ENCODE measurements at regions not wholly inside any gene's neighbourhood (a gene's known extent, or its start where the extent isn't known, plus 50 kb on each side); places are given as distances from the start of the nearest gene placed in this dataset.

- H3K4me3 ChIP-seq (ENCODE audit: low read depth, low read length) = no peak overlapping the region
- FAIRE-seq (peak; percentile 70), DNase-seq (ENCODE audit: low read depth) (no peak)
- H3K27me3 ChIP-seq (ENCODE audit: control insufficient read depth, insufficient read depth, low read length) = no peaks in the 10 kb centered on the region
- H3K36me3 ChIP-seq (ENCODE audit: control insufficient read depth, insufficient read depth, low read length) = no peaks in the 10 kb centered on the region
- no peak for TF ChIP-seq CTCF (IDR thresholded peaks at IDR 0.05; ENCODE audit: insufficient read depth, low read length, severe bottlenecking)
Measured at GRCh38 chr4:165677081-165677480, 196.0 kb upstream of the TLL1 start.

GRCh38 chr4:165678236-165678935, 194.7 kb upstream of the TLL1 start:
- TF ChIP-seq CTCF (IDR thresholded peaks at IDR 0.05; ENCODE audit: insufficient read depth, low read length, severe bottlenecking) = no peak
- Histone ChIP-seq H3K36me3 (ENCODE audit: control insufficient read depth, insufficient read depth, low read length) (no peaks in the 10 kb centered on the region), H3K4me3 (ENCODE audit: low read depth, low read length) (no peak overlapping the region), H3K27me3 (ENCODE audit: control insufficient read depth, insufficient read depth, low read length) (no peaks in the 10 kb centered on the region)
- DNase-seq (ENCODE audit: low read depth) = no peak
- FAIRE-seq = no peak

DNA sequence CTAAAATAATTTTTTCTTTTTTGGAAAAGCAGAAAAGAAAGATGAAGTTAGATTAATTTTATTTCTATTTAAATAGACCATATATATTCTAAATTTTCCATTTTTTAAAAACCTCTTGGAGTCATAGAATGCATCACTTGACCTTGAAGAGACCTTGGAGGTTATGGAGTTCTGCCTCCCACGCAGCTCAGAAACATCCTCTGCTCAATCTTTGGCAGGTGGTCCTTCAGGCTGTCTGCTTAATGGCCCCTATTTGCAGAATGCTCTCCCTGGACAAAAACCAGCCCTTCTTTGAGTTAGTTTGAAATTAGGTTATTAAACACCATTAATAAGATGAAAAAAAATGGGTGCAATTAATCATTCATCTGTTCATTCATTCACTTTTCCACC, 194.1 kb upstream of the TLL1 start:
- H3K4me3 ChIP-seq (ENCODE audit: low read depth, low read length) = no peak overlapping the region
- TF ChIP-seq CTCF (IDR thresholded peaks at IDR 0.05; ENCODE audit: insufficient read depth, low read length, severe bottlenecking) = no peak
- DNase-seq (ENCODE audit: low read depth) = no peak
- H3K36me3 ChIP-seq (ENCODE audit: control insufficient read depth, insufficient read depth, low read length) = no peaks in the 10 kb centered on the region
- H3K27me3 ChIP-seq (ENCODE audit: control insufficient read depth, insufficient read depth, low read length) = no peaks in the 10 kb centered on the region
- no peak for FAIRE-seq

DNA sequence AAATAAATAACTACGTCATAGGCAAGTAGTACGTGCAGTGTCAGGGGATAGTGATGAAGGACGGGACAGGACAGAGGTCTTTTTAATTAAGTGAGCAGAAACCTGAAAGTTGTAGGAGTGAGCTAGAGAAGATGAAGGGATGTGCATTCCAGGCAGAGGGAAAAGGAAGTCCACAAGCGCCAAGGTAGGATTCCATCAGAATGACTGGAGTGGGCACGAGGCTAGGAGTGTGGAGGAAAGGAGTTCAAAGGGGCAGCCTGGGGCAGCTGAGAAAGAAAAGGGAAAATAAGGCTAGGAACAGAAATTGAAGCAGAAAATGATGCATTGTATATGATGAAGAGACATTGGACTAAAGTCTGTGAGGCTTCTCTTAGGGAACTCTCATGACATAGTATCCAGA, 192.2 kb upstream of the TLL1 start:
- DNase-seq (ENCODE audit: low read depth) = no peak
- no peak for TF ChIP-seq CTCF (IDR thresholded peaks at IDR 0.05; ENCODE audit: insufficient read depth, low read length, severe bottlenecking)
- FAIRE-seq = no peak
- no peaks in the 10 kb centered on the region for H3K27me3 ChIP-seq (ENCODE audit: control insufficient read depth, insufficient read depth, low read length)
- no peaks in the 10 kb centered on the region for H3K36me3 ChIP-seq (ENCODE audit: control insufficient read depth, insufficient read depth, low read length)
- H3K4me3 ChIP-seq (ENCODE audit: low read depth, low read length) = no peak overlapping the region

DNA sequence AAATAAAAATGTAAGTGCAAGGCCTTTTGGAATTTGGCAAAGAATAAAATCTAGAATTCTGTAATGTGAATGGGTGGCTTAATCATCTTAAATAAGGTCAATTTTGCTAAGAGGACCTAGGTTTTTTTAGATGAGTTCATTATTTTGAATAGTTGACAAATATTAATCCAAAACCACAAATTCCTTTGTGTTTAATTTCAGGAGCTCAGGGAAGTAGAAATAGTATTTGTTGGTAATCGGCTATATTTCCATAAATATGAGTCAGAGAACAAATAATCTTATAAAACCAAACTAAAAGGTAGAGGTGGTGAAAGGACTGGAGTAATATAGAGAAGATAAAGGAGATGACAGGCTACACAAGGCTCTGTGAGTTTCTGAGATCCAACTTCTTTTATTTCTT, 190.4 kb upstream of the TLL1 start:
- DNase-seq (ENCODE audit: low read depth) = peak; percentile 76

More for the DNA sequence above, 190.4 kb upstream of the TLL1 start:
- no peak for TF ChIP-seq CTCF (IDR thresholded peaks at IDR 0.05; ENCODE audit: insufficient read depth, low read length, severe bottlenecking)
- no peak for FAIRE-seq
- Histone ChIP-seq H3K27me3 (ENCODE audit: control insufficient read depth, insufficient read depth, low read length) (no peaks in the 10 kb centered on the region), H3K4me3 (ENCODE audit: low read depth, low read length) (no peak overlapping the region), H3K36me3 (ENCODE audit: control insufficient read depth, insufficient read depth, low read length) (no peaks in the 10 kb centered on the region)
